GM18502 (cell line): ENCODE measurements at regions not wholly inside any gene's neighbourhood (a gene's known extent, or its start where the extent isn't known, plus 50 kb on each side); places are given as distances from the start of the nearest gene placed in this dataset.

Source experiments
- ATAC-seq: cut with Tn5 transposase; IDR thresholded peaks from one replicate; pipeline ENCODE4 v1.9.1; 2021; ENCODE audit warnings: mild to moderate bottlenecking; ENCODE audit not compliant: unreplicated experiment, poor library complexity

GRCh38 chr1:172909606-172910326 is 141.0 kb downstream of the TNFSF18 start:
- ATAC-seq, result no peak

GRCh38 chr1:172912765-172913260 is 137.9 kb downstream of the TNFSF18 start:
- no peak for ATAC-seq

DNA sequence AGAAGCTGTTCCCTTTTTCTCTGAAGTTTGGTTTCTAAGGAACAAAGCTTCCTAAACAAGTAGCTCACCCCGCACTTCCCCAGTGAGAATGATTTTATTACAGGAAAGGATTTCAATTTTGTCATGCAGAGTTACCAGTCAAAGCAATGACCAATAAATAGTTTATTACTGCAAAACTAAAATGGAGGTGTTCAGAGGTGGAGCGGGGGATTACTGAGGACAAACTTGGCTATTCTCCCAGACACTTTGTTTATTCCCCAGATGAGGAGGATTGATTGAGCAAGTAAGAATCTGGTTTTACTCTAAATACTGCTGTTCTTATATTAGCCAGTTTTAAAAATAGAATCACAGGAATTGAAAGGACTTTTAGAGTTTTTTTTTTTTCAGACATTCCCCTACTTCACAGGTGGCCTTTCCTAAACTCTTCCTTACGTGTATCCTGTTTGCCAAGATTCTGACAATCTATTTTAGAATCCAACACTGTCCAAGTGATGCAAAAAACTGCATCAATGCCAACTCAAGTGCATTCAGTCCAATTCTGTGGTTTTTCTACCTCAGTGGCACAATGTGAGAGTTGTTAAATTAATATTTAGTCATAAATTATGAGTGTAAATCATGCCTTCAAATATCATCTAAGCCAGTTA is 136.1 kb downstream of the TNFSF18 start:
- no peak for ATAC-seq

DNA sequence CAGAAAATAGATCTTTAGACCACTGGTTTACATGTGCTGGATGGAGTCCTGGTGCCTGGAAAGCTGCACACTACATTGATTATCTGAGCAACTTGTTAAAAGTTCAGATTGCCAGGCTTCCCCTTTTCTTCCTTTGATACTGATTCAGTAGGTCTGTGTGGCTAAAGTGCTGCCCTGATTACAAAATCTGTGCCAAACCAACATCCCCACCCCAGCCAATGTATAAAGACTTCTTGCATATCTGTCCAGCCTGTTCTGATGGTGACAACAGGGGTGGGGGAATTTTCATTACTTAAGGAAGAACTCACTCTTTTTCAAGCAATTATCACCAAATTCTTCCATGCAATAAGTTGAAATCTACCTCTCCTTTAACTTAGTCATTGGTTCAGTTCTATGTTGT is 135.5 kb downstream of the TNFSF18 start:
- ATAC-seq, result no peak

- ATAC-seq, result no peak
These were observed 134.6 kb downstream of the TNFSF18 start for GRCh38 chr1:172916116-172916515.

DNA sequence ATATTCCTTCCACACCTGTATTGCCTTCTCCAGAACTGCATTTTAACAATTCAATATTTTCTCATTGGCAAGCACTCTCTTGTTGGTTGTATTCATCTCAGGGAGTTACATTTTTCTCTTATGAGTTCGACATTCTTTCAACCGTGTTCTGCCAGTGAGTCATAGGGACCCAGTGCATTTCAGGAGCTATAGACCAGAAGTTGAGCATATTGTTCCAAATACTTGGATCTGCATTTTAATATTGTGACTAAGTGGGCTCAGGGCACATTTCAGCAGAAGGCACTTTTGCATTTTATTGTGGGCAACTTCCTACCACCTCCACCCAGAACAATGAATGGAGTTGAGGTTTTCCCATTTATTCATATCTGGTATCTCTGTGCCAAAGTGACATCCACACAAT is 132.8 kb downstream of the TNFSF18 start:
- no peak for ATAC-seq

GRCh38 chr1:172918478-172918877 is 132.3 kb downstream of the TNFSF18 start:
- ATAC-seq, result no peak

DNA sequence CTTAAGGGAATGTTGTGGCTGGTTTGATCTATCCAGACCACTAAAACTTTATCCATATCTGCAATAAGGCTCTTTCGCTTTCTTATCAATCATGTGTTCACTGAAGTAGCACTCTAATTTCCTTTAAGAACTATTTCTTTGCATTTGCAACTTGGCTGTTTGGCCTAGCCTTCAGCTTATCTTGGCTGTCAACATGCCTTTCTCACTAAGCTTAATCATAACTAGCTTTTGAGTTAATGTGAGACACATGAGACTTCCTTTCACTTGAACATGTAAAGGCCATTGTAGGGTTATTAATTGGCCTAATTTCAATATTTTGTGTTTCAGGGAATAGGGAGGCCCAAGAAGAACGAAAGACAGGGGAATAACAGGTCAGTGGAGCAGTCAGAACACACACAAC is 124.7 kb downstream of the TNFSF18 start:
- ATAC-seq, result no peak

DNA sequence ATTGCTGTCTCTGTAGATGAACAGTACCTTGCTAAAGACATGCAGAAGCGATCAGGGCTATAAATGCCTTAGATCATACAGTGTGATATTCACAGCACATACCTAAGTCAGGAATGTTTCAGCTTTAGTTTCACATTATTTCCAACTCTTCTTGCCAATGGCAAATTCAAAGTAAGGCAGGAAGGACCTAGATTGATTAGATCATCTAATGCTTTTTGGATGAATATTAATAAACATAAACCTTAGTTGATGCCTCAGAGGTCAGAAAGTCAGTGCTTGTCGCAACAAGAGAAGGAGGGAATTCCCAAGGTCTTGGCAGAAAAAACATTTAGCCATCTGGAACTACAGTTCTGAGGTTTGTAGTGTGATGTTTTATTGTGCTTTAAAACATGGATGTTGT is 122.3 kb downstream of the TNFSF18 start:
- no peak for ATAC-seq

- ATAC-seq, result no peak
These were observed 121.7 kb downstream of the TNFSF18 start for GRCh38 chr1:172929006-172929405.

DNA sequence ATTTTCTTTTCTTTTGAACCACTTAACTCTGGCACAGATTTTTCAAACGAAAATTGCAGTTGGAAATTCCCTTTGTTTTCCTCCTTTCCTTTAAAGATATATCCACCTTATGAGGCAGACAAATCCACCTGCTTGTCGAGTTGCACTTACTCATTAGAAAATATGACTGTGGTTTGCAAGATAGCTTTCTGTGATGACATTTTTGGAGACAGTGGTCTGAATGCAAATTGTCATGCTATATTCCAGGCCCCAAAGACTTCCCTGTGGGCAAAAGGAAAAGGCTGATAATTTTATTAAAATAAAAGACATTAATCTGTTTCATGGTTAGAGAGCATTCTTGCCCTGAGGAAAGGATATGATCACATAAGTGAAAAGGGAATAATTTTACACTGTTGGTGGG is 120.6 kb downstream of the TNFSF18 start:
- no peak for ATAC-seq

GRCh38 chr1:172931340-172931739 is 119.4 kb downstream of the TNFSF18 start:
- no peak for ATAC-seq

DNA sequence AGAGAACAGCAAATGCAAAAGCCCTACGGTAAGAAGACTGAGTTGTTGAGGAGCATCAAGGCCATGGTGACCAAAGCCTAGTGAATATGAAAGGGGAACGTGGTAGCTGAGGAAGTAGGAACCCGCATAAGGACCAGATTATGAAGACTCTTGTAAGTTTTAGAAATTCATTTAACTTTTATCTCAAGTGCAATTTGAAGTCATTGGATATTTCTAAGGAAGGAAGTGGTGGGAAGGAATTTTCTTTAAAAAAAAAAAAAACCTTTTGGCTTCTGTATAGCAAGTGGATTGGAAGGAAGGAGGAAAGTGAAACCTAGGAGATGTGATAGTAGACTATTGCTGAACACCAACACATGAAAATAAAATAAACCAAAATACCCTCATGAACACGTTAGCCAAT is 119.0 kb downstream of the TNFSF18 start:
- ATAC-seq, result no peak

DNA sequence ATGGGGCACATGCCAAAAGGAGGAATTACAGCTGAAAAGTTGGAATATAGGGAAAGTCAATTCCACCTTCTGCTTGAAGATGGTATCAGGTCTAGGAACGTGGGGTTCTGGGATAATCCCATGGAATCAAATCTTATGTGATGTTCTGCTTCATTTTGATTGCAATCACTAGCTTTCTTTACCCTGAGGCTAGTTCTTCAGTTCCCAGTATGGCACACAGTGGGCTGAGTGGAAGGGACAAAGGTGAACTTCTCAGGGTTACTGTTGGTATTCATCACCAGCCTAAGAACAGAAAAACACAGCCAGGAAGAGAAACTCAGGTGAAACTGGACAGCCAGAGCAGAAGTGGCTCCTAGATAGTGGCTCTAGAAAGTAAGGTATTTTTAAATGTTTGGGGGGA is 117.8 kb downstream of the TNFSF18 start:
- ATAC-seq, result no peak

GRCh38 chr1:172934417-172934762 is 116.4 kb downstream of the TNFSF18 start:
- ATAC-seq, result no peak

- no peak for ATAC-seq
These were observed 115.6 kb downstream of the TNFSF18 start for GRCh38 chr1:172935062-172935592.

DNA sequence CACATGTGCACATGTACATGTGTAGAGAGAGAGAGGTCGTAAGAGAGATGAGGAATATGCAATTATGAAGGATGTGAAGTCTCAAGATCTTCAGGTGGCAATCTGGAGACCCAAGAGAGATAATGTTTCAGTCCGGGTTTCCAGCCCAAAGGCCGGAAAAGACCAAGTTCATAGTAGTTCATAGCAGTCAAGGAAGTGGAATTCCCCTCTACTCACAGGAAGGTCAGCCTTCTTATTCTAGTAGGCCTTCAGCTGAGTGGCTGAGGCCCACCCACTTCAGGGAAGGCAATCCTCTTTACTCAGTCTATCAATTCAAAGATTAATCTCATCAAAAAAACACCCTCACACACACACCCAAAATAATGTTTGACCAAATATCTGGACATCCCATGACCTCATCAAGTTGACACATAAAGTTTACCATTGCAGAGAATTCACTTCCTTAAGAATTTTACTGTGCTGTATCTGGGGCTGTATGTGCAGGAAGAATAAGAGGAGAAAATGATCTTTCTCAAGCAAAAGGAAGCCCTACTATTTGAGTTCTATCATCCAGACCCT is 114.6 kb downstream of the TNFSF18 start:
- no peak for ATAC-seq

DNA sequence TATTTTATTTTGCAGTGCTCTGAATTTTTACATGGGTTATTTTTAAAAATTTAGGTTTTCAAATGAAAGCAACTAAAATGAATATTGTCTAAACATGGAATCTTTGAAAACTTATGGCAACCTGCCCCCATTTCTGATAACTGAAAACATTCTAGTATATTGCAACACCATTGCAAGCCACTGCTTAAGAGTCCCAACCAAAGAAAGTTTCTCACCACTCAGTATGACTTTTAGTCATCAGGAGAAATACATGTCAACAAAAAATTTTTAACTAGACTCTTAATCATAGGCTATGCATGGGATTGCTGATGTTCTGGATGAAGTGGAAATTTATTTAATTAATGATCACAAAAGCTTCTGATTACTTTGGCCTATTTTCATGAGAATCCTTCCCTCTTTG is 112.1 kb downstream of the TNFSF18 start:
- ATAC-seq, result no peak

DNA sequence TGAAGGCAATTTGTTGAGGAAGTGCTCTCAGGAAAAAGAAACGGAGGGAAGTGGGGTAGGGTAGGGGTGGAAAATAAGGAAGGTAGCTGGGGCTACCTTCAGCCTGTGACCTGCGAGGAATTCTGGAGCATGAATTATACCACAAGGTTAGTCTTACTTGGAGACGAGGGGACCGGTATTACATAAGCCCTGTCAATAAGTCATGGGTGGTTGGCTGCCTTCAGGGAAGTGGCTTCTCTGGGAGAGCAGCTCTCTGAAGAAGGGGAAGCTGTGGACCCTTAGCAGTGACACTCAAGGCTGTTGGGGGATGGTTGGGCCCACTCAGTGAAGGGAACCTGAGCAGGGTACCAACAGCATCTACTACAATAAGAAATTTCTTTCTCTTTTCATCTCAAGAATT is 111.3 kb downstream of the TNFSF18 start:
- ATAC-seq, result no peak

GRCh38 chr1:172940174-172940855 is 110.4 kb downstream of the TNFSF18 start:
- ATAC-seq, result no peak

DNA sequence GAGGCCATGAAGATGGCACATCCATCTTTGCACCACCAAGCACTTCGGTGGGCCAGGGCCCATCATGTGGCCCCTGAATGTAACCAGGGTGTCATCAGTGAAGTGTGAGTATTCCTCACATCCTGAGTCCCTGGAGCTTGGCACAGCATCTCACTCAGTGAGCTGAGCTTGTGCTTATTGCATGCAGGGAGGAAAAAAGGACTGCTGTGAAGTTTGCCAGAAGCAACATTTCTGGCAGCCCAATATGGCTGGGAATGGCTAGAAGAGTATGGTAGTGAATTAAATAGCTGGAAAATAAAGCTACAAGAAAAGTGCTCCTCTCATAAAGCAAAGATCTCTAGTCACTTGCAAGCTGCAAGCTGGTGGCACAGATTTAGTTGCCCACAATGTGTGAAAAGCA is 109.3 kb downstream of the TNFSF18 start:
- ATAC-seq, result no peak
